GM12892 (cell line): ENCODE measurements at regions not wholly inside any gene's neighbourhood (a gene's known extent, or its start where the extent isn't known, plus 50 kb on each side); places are given as distances from the start of the nearest gene placed in this dataset.

Experiments
- POLR2A ChIP-seq: IDR thresholded peaks from 2 replicates; pipeline ENCODE4 v1.6.1; 2011; ENCODE audit warnings: low read depth, low read length, control low read depth
- POLR2AphosphoS5 ChIP-seq: IDR thresholded peaks from 2 replicates; pipeline ENCODE4 v1.6.1; 2011; ENCODE audit warnings: low read depth, low read length, control low read depth
- TAF1 ChIP-seq: IDR thresholded peaks from 2 replicates; pipeline ENCODE4 v1.6.1; 2011; ENCODE audit warnings: low read depth, mild to moderate bottlenecking, control low read depth, low read length, borderline replicate concordance

- TF ChIP-seq POLR2AphosphoS5: no peak
- TF ChIP-seq POLR2A: no peak
- TF ChIP-seq TAF1: no peak
Observed at GRCh38 chr7:32227746-32228145, 157.5 kb upstream of the PDE1C start.
